Nephron progenitor cell (in vitro differentiated cells): ENCODE measurements at regions not wholly inside any gene's neighbourhood (a gene's known extent, or its start where the extent isn't known, plus 50 kb on each side); places are given as distances from the start of the nearest gene placed in this dataset.

Experiments
- DNase-seq: peaks from one replicate; pipeline ENCODE4 v3.0.0; 2021
- H3K27ac Mint-ChIP-seq: 2 replicates; pipeline ENCODE4 v1.8.0; 2021; ENCODE audit warnings: mild to moderate bottlenecking, moderate library complexity, mixed read lengths
- H3K27me3 Mint-ChIP-seq: 2 replicates; pipeline ENCODE4 v1.8.0; 2021; ENCODE audit warnings: mild to moderate bottlenecking, low read depth, mixed read lengths; ENCODE audit not compliant: poor library complexity
- H3K36me3 Mint-ChIP-seq: 2 replicates; pipeline ENCODE4 v1.8.0; 2021; ENCODE audit warnings: low read depth, mixed read lengths
- H3K4me1 Mint-ChIP-seq: 2 replicates; pipeline ENCODE4 v1.8.0; 2021; ENCODE audit warnings: mixed read lengths
- H3K4me3 Mint-ChIP-seq: 2 replicates; pipeline ENCODE4 v1.8.0; 2021; ENCODE audit warnings: mild to moderate bottlenecking, moderate library complexity, mixed read lengths
- H3K9me3 Mint-ChIP-seq: 2 replicates; pipeline ENCODE4 v1.8.0; 2021; ENCODE audit warnings: mild to moderate bottlenecking, moderate library complexity, mixed read lengths
- CTCF ChIP-seq: fragments of 200-600 bp; sonication (generic); IDR thresholded peaks from 2 replicates; pipeline ENCODE4 v1.5.0; 2021; ENCODE audit warnings: antibody characterized with exemption

GRCh38 chr6:84501315-84501714 lies 263.1 kb downstream of the TBX18 start:
- H3K27ac Mint-ChIP-seq = no peak overlapping the region
- H3K4me1 Mint-ChIP-seq = peaks cover 6% of the 10 kb centered on the region
- H3K9me3 Mint-ChIP-seq = peaks cover 45% of the 10 kb centered on the region
- H3K36me3 Mint-ChIP-seq = peaks cover 18% of the 10 kb centered on the region
- DNase-seq = no peak
- peaks cover 2% of the 10 kb centered on the region for H3K27me3 Mint-ChIP-seq
- H3K4me3 Mint-ChIP-seq = no peak overlapping the region
- TF ChIP-seq CTCF = no peak

GRCh38 chr6:84500726-84501125 lies 263.7 kb downstream of the TBX18 start:
- Mint-ChIP-seq H3K4me1 (peaks cover 12% of the 10 kb centered on the region), H3K4me3 (no peak overlapping the region), H3K27me3 (no peaks in the 10 kb centered on the region), H3K9me3 (peaks cover 39% of the 10 kb centered on the region), H3K36me3 (peaks cover 18% of the 10 kb centered on the region), H3K27ac (no peak overlapping the region)
- DNase-seq = no peak
- TF ChIP-seq CTCF = no peak

GRCh38 chr6:84498905-84499304 lies 265.5 kb downstream of the TBX18 start:
- no peak overlapping the region for H3K4me3 Mint-ChIP-seq
- H3K36me3 Mint-ChIP-seq = peaks cover 18% of the 10 kb centered on the region
- H3K27me3 Mint-ChIP-seq = no peaks in the 10 kb centered on the region
- DNase-seq = no peak
- H3K27ac Mint-ChIP-seq = no peak overlapping the region
- peaks cover 28% of the 10 kb centered on the region for H3K9me3 Mint-ChIP-seq
- H3K4me1 Mint-ChIP-seq = peaks cover 29% of the 10 kb centered on the region
- no peak for TF ChIP-seq CTCF

- Mint-ChIP-seq H3K4me3 (no peak overlapping the region), H3K27ac (peak overlapping the region; percentile 98), H3K36me3 (peaks cover 16% of the 10 kb centered on the region), H3K4me1 (peaks cover 56% of the 10 kb centered on the region), H3K27me3 (peaks cover 3% of the 10 kb centered on the region), H3K9me3 (peaks cover 28% of the 10 kb centered on the region)
- DNase-seq = no peak
- no peak for TF ChIP-seq CTCF
Measured at GRCh38 chr6:84492241-84493165, 265.1 kb upstream of the CEP162 start.

- Mint-ChIP-seq H3K9me3 (peaks cover 30% of the 10 kb centered on the region), H3K27ac (no peak overlapping the region), H3K27me3 (peaks cover 7% of the 10 kb centered on the region)
Measured at GRCh38 chr6:84489598-84489997, 262.2 kb upstream of the CEP162 start.

More at GRCh38 chr6:84489598-84489997, 262.2 kb upstream of the CEP162 start:
- Mint-ChIP-seq H3K4me1 (peaks cover 33% of the 10 kb centered on the region), H3K4me3 (no peak overlapping the region), H3K36me3 (peaks cover 16% of the 10 kb centered on the region)
- TF ChIP-seq CTCF = no peak
- no peak for DNase-seq
